Endothelial cell of umbilical vein (primary cell): ENCODE measurements at regions not wholly inside any gene's neighbourhood (a gene's known extent, or its start where the extent isn't known, plus 50 kb on each side); places are given as distances from the start of the nearest gene placed in this dataset.

Experiments used
- BruUV-seq: library from RNA; stranded (reverse); fragments of 400-500 nt; replicated peaks from 2 replicates; lab custom pipeline; 2021; lab: Mats Ljungman, UMichigan
- CTCF ChIA-PET: fragments of 300-600, 350-600 bp; sonication (Branson Sonifier 250); formaldehyde crosslinking; loops from one replicate; lab custom pipeline; 2021; ENCODE audit warnings: antibody characterized with exemption, inconsistent platforms; lab: Charles Lee
- POLR2A ChIA-PET: fragments of 300-600, 350-600 bp; sonication (Branson Sonifier 250); formaldehyde crosslinking; loops from one replicate; lab custom pipeline; 2021; ENCODE audit warnings: antibody characterized with exemption, inconsistent platforms; lab: Charles Lee
- DNase-seq: peaks from one replicate; pipeline ENCODE4 v3.0.0-alpha.2; 2011; ENCODE audit warnings: low read depth, low spot score
- FAIRE-seq: peaks from 2 replicates; lab custom pipeline; 2011; peaks lifted over from hg19 to GRCh38; lab: Jason Lieb, UNC
- H2AFZ ChIP-seq: 2 replicates; pipeline ENCODE4 v1.6.0; 2012; ENCODE audit warnings: low read depth, low read length, control low read depth, inconsistent platforms
- H3K27ac ChIP-seq: 2 replicates; pipeline ENCODE4 v1.5.1; 2011; ENCODE audit warnings: low read depth, mild to moderate bottlenecking, control low read depth, low read length, moderate library complexity; ENCODE audit not compliant: insufficient read depth
- H3K27me3 ChIP-seq, 2 experiments: 2 replicates each; pipeline versions ENCODE4 v1.6.0 to v1.6.1; 2011; ENCODE audit warnings: low read length in 2 of 2, mixed read lengths in 1 of 2; ENCODE audit not compliant: control insufficient read depth in 2 of 2, insufficient read depth in 2 of 2
- H3K36me3 ChIP-seq, 2 experiments: 2 replicates in 1 of 2; 3 replicates in 1 of 2; pipeline ENCODE4 v1.5.1; 2011; ENCODE audit warnings: low read length in 2 of 2, mild to moderate bottlenecking in 1 of 2, moderate library complexity in 1 of 2; ENCODE audit not compliant: control insufficient read depth in 2 of 2, insufficient read depth in 2 of 2; ENCODE audit errors: extremely low read depth in 1 of 2
- H3K4me1 ChIP-seq: 3 replicates; pipeline ENCODE4 v1.5.1; 2011; ENCODE audit warnings: mild to moderate bottlenecking, low read length; ENCODE audit not compliant: control insufficient read depth, insufficient read depth; ENCODE audit errors: extremely low read depth
- H3K4me2 ChIP-seq: 2 replicates; pipeline ENCODE4 v1.6.1; 2011; ENCODE audit warnings: low read length, control low read depth, mixed read lengths; ENCODE audit not compliant: insufficient read depth
- H3K4me3 ChIP-seq, 3 experiments: fragments of 200-600 bp in 1 of 3; sonication (generic), shearing (Covaris generic) in 1 of 3; replicated peaks in 1 of 3; 2 replicates each; pipeline ENCODE4 v1.5.1; 2011 to 2016; ENCODE audit warnings: control low read depth in 3 of 3, low read length in 3 of 3, mild to moderate bottlenecking in 2 of 3, inconsistent platforms in 1 of 3, low read depth in 1 of 3, moderate library complexity in 1 of 3; ENCODE audit not compliant: insufficient read depth in 1 of 3
- H3K79me2 ChIP-seq: 2 replicates; pipeline ENCODE4 v1.6.0; 2012; ENCODE audit warnings: low read length, inconsistent platforms; ENCODE audit not compliant: control insufficient read depth, insufficient read depth
- H3K9ac ChIP-seq: replicated peaks from 2 replicates; pipeline ENCODE3; 2011; ENCODE audit warnings: low read length, control low read depth; ENCODE audit not compliant: insufficient read depth; ENCODE audit errors: extremely low read depth
- H3K9me1 ChIP-seq: replicated peaks from 3 replicates; pipeline ENCODE4 v1.6.0; 2011; ENCODE audit warnings: mild to moderate bottlenecking, low read length; ENCODE audit not compliant: control insufficient read depth, insufficient read depth; ENCODE audit errors: extremely low read depth
- H3K9me3 ChIP-seq: replicated peaks from 2 replicates; pipeline ENCODE4 v1.5.1; 2012; ENCODE audit warnings: low read length, inconsistent platforms; ENCODE audit not compliant: control insufficient read depth, insufficient read depth
- H4K20me1 ChIP-seq: replicated peaks from 2 replicates; pipeline ENCODE3; 2011; ENCODE audit warnings: mild to moderate bottlenecking, low read length; ENCODE audit not compliant: control insufficient read depth, insufficient read depth; ENCODE audit errors: extremely low read depth
- EZH2 ChIP-seq: IDR thresholded peaks from 2 replicates; pipeline ENCODE4 v1.6.1; 2012; ENCODE audit warnings: borderline replicate concordance, low read depth, mild to moderate bottlenecking, moderate library complexity, low read length, inconsistent platforms; ENCODE audit not compliant: severe bottlenecking
- FOS ChIP-seq: IDR thresholded peaks from 2 replicates; pipeline ENCODE4 v1.6.1; 2011; ENCODE audit warnings: mild to moderate bottlenecking, low read length, moderate library complexity, borderline replicate concordance; ENCODE audit not compliant: insufficient read depth
- GATA2 ChIP-seq: IDR thresholded peaks from 2 replicates; pipeline ENCODE4 v1.7.0; 2011; ENCODE audit warnings: low read depth, mild to moderate bottlenecking, moderate library complexity, mixed read lengths, low read length; ENCODE audit not compliant: insufficient read length, insufficient read depth
- JUN ChIP-seq: IDR thresholded peaks from 2 replicates; pipeline ENCODE4 v1.6.1; 2011; ENCODE audit warnings: borderline replicate concordance, low read depth; ENCODE audit not compliant: insufficient read length, insufficient read depth
- MYC ChIP-seq: IDR thresholded peaks from one replicate; pipeline ENCODE4 v1.6.1; 2011; ENCODE audit warnings: mild to moderate bottlenecking, low read depth, low read length
- POLR2A ChIP-seq: IDR thresholded peaks from 2 replicates; pipeline ENCODE4 v1.6.1; 2012; ENCODE audit warnings: low read depth, mild to moderate bottlenecking, control low read depth, low read length
- POLR2AphosphoS5 ChIP-seq: IDR thresholded peaks from 2 replicates; pipeline ENCODE4 v1.6.1; 2012; ENCODE audit warnings: low read depth, mild to moderate bottlenecking, control low read depth, low read length, moderate library complexity; ENCODE audit not compliant: insufficient read depth
- dilution Hi-C: fragments of 300-500 bp; cut with MboI; formaldehyde crosslinking; loops from one replicate; pipeline ENCODE4 v1.15.0; 2019; ENCODE audit warnings: low sequenced_read_pairs; ENCODE audit not compliant: extremely low pct_ligation_motif_present
- intact Hi-C: fragments of 100-400 bp; cut with micrococcal nuclease; formaldehyde crosslinking; loops from one replicate; pipeline ENCODE4 v1.10.0; 2022
- TF ChIP-seq, protein P1 (sequence below): IDR thresholded peaks from 2 replicates; pipeline ENCODE4 v1.6.1; 2011; ENCODE audit not compliant: insufficient read depth, insufficient read length
- TF ChIP-seq, protein P2 (sequence below), 2 donors: IDR thresholded peaks; 1 replicate in 1 of 2; 2 replicates in 1 of 2; pipeline ENCODE4 v1.5.1; 2011; ENCODE audit warnings: low read length in 2 of 2, mild to moderate bottlenecking in 2 of 2, moderate library complexity in 2 of 2, control low read depth in 1 of 2, inconsistent platforms in 1 of 2, low read depth in 1 of 2; ENCODE audit not compliant: insufficient read depth in 1 of 2; ENCODE audit errors: extremely low read depth in 1 of 2

DNA sequence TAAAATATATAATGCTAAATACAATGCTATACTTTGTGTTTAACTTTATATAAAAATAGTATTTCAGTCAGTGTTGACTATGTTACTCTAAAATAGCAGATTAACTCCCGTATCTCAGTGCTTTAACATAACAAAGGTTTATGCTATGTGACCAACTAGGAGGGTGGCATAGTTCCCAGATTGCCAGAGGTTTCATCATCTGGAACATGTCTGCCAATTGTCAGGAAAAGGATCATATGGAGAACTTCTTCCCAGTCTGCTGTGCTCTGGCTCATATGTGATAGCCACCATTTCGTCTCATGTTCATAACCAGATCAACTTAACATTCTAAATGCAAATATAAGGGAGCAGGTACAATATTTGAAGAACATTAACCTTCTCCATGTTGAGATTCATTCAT is 720.2 kb downstream of the MCTP2 start:
- H3K9ac ChIP-seq = no peak overlapping the region
- intact Hi-C loops = no loop called here
- H3K4me1 ChIP-seq = no peaks in the 10 kb centered on the region
- no peaks in the 10 kb centered on the region for H4K20me1 ChIP-seq
- no peak overlapping the region for H3K4me2 ChIP-seq
- no peak overlapping the region for H3K27ac ChIP-seq
- no peaks in the 10 kb centered on the region for H3K27me3 ChIP-seq
- POLR2A ChIA-PET = no interaction called here
- no peak overlapping the region for H2AFZ ChIP-seq
- H3K36me3 ChIP-seq = no peaks in the 10 kb centered on the region
- DNase-seq (no peak), FAIRE-seq (no peak)
- dilution Hi-C loops = no loop called here
- no peak overlapping the region for H3K4me3 ChIP-seq
- no TSS peak for BruUV-seq
- no peaks in the 10 kb centered on the region for H3K9me1 ChIP-seq
- H3K79me2 ChIP-seq = no peaks in the 10 kb centered on the region
- H3K9me3 ChIP-seq = no peaks in the 10 kb centered on the region
- CTCF ChIA-PET = no interaction called here
- TF ChIP-seq, protein P1, sequence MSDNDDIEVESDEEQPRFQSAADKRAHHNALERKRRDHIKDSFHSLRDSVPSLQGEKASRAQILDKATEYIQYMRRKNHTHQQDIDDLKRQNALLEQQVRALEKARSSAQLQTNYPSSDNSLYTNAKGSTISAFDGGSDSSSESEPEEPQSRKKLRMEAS = no peak
- TF ChIP-seq EZH2 (no peak), JUN (no peak), FOS (no peak)
- TF ChIP-seq, protein P2, sequence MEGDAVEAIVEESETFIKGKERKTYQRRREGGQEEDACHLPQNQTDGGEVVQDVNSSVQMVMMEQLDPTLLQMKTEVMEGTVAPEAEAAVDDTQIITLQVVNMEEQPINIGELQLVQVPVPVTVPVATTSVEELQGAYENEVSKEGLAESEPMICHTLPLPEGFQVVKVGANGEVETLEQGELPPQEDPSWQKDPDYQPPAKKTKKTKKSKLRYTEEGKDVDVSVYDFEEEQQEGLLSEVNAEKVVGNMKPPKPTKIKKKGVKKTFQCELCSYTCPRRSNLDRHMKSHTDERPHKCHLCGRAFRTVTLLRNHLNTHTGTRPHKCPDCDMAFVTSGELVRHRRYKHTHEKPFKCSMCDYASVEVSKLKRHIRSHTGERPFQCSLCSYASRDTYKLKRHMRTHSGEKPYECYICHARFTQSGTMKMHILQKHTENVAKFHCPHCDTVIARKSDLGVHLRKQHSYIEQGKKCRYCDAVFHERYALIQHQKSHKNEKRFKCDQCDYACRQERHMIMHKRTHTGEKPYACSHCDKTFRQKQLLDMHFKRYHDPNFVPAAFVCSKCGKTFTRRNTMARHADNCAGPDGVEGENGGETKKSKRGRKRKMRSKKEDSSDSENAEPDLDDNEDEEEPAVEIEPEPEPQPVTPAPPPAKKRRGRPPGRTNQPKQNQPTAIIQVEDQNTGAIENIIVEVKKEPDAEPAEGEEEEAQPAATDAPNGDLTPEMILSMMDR (IDR thresholded peaks at IDR 0.05; ENCODE audit: extremely low read depth in 1 of 2, insufficient read depth in 1 of 2, low read depth in 1 of 2, low read length in 2 of 2) = no peak

DNA sequence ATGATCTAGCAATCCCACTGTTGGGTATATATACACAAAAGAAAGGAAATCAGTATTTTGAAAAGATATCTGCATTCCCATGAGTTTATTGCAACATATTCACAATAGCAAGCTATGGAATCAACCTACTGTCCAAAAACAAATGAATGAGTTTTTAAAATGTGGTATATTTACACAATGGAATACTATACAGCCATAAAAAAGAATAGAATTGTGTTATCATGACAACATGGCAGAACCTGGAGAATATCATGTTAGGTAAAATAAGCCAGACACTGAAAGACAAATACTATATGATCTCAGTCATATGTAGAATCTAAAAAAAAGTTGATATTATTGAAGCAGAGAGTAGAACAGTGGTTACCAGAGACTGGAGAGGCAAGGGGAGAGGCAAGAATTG is 732.6 kb downstream of the MCTP2 start:
- H3K79me2 ChIP-seq = no peaks in the 10 kb centered on the region
- FAIRE-seq = no peak
- no peak overlapping the region for H2AFZ ChIP-seq
- TF ChIP-seq GATA2 (no peak), POLR2AphosphoS5 (no peak), EZH2 (no peak), JUN (no peak), MYC (no peak), POLR2A (no peak), FOS (no peak)
- TF ChIP-seq, protein P2 (IDR thresholded peaks at IDR 0.05; ENCODE audit: extremely low read depth in 1 of 2, insufficient read depth in 1 of 2, low read depth in 1 of 2, low read length in 2 of 2) = no peak
- TF ChIP-seq, protein P1 = no peak
- H3K4me1 ChIP-seq = peaks cover 12% of the 10 kb centered on the region
- no TSS peak for BruUV-seq
- no peaks in the 10 kb centered on the region for H3K36me3 ChIP-seq
- DNase-seq = no peak
- H3K9me3 ChIP-seq = no peaks in the 10 kb centered on the region
- CTCF ChIA-PET = no interaction called here
- H3K9ac ChIP-seq = no peak overlapping the region
- H3K4me3 ChIP-seq = no peak overlapping the region
- intact Hi-C loops (loop anchor here (2.0 kb wide), 1 partner anchor 119 kb away; no protein-coding TSS in a partner anchor), dilution Hi-C loops (no loop called here)
- no peak overlapping the region for H3K27ac ChIP-seq
- no peaks in the 10 kb centered on the region for H4K20me1 ChIP-seq
- H3K9me1 ChIP-seq = no peaks in the 10 kb centered on the region
- POLR2A ChIA-PET = no interaction called here
- no peaks in the 10 kb centered on the region for H3K27me3 ChIP-seq
- H3K4me2 ChIP-seq = no peak overlapping the region
